Coronary artery (tissue), 2 donors: ENCODE measurements at regions not wholly inside any gene's neighbourhood (a gene's known extent, or its start where the extent isn't known, plus 50 kb on each side); places are given as distances from the start of the nearest gene placed in this dataset.

ENCODE experiments used
- DNase-seq: peaks from one replicate; pipeline ENCODE4 v3.0.0-alpha.2; 2017; ENCODE audit warnings: low spot score
- H3K27ac ChIP-seq, 2 donors: fragments of 200-600 bp; sonication (generic); one replicate each; pipeline ENCODE4 v1.5.1; 2016 to 2019
- H3K4me3 ChIP-seq: fragments of 200-600 bp; sonication (generic); 2 replicates; pipeline ENCODE4 v1.5.1; 2016; ENCODE audit warnings: mild to moderate bottlenecking, moderate library complexity
- CTCF ChIP-seq: fragments of 200-600 bp; sonication (generic); IDR thresholded peaks from one replicate; pipeline ENCODE4 v1.5.1; 2019; ENCODE audit warnings: antibody characterized with exemption

- no peak overlapping the region for H3K4me3 ChIP-seq
- TF ChIP-seq CTCF, result no peak
- no peak overlapping the region for H3K27ac ChIP-seq
- no peak for DNase-seq
These were observed 102.4 kb downstream of the BARX1 start for GRCh38 chr9:93852728-93853127.

- TF ChIP-seq CTCF, result no peak
- H3K4me3 ChIP-seq, result no peak overlapping the region
- H3K27ac ChIP-seq, result no peak overlapping the region
- no peak for DNase-seq
These were observed 108.8 kb downstream of the BARX1 start for GRCh38 chr9:93846349-93846748.

- no peak for TF ChIP-seq CTCF
- no peak overlapping the region for H3K27ac ChIP-seq
- DNase-seq, result no peak
- no peak overlapping the region for H3K4me3 ChIP-seq
These were observed 111.8 kb downstream of the BARX1 start for GRCh38 chr9:93843396-93843795.

DNA sequence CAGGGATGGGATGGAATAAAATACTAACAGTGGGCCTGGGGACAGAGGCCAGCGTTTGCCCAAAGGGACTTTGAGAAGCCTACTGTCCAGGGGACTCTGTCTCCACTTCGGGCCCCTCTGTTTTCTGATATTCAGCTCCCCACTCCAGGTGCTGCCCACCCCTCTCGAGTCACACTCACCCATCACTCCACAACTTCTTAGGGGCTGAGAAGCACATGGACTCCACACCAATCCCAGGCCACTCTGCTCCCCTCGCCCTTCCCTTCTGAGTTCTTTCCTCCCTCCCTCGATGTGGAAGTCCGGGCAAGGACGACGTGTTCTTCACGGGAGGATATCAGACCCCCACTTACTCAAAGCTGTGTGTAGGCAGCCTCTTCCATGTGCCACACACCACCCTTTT is 124.5 kb downstream of the BARX1 start:
- no peak for TF ChIP-seq CTCF
- no peak overlapping the region for H3K4me3 ChIP-seq
- DNase-seq, result peak; percentile 58
- H3K27ac ChIP-seq, result no peak overlapping the region

- DNase-seq, result peak; percentile 65
- no peak overlapping the region for H3K4me3 ChIP-seq
- H3K27ac ChIP-seq, result no peak overlapping the region
- no peak for TF ChIP-seq CTCF
These were observed 125.1 kb downstream of the BARX1 start for GRCh38 chr9:93830012-93830596.

DNA sequence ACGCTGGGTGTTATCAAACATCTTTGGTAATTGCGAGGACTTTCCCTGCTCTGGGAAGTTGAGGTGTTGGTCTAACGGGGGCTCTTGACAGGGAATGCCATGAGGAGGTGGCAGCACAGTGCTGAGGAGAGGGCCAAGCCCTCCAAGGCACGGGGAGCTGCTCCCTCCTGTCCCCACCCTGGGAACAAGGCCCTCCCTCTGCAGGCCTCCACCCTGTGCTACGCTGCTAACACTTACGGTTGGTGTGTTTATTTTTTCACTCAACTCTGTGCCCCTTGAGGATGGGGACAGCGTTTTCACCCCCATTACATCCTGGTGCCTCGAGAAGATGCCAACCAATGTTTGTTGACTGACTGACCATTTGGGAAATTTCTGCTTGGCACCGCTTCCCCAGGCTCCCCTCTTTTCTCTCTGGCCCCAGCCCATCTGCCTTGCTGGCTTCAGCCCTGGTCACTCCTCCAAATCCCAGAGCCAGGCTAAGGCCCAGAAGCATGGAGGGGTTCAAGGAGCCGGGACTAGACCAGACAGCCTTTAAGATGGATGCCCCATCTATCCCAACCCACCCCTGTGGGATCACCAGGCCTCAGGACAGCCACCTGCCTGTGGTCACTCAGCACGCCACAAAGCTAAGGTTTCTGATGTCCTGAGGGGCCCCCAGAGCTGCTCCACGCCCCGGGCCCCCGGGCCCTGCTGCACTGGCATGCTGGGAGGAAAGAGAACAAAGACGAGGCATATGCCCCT is 125.7 kb downstream of the BARX1 start:
- no peak overlapping the region for H3K27ac ChIP-seq
- no peak overlapping the region for H3K4me3 ChIP-seq
- DNase-seq, result peak; percentile 62
- no peak for TF ChIP-seq CTCF
